ENCODE measurements at regions not wholly inside any gene's neighbourhood (a gene's known extent, or its start where the extent isn't known, plus 50 kb on each side); places are given as distances from the start of the nearest gene placed in this dataset.

DNA sequence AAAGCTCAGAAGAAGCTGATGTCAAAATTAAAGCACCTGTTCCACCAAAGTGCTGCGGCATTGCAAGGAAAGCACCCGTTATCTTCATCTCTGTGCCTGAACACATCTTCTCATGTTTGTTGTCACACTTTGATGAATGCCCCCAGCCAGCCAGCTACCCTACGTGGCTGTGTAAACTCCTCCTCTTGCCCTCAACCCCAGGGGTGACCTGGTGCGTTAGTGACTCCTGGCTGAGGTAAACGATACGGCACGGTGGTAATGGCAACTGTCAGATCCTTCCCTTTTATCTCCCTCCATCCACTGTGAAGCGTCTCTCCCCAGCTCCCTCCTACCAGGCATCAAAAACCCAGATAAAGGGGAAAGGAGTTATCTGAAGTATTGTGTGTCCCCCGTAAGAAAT, 90.6 kb upstream of the WWC2 start (continued):
- no peak for TF ChIP-seq ZNF184 (CRISPR knock-in tag; IDR thresholded peaks at IDR 0.05)
- no peak for TF ChIP-seq ZNF583 (CRISPR knock-in tag; IDR thresholded peaks at IDR 0.05)
- TF ChIP-seq, protein P1, sequence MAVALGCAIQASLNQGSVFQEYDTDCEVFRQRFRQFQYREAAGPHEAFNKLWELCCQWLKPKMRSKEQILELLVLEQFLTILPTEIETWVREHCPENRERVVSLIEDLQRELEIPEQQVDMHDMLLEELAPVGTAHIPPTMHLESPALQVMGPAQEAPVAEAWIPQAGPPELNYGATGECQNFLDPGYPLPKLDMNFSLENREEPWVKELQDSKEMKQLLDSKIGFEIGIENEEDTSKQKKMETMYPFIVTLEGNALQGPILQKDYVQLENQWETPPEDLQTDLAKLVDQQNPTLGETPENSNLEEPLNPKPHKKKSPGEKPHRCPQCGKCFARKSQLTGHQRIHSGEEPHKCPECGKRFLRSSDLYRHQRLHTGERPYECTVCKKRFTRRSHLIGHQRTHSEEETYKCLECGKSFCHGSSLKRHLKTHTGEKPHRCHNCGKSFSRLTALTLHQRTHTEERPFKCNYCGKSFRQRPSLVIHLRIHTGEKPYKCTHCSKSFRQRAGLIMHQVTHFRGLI (CRISPR knock-in tag; IDR thresholded peaks at IDR 0.05): no peak
- TF ChIP-seq NR2C1 (IDR thresholded peaks at IDR 0.05): no peak
- peak; percentile 54; the same call in 1 of the 2 replicates for TF ChIP-seq NR2C1 (tag; IDR thresholded peaks at IDR 0.05)
- no peak for TF ChIP-seq ATF7 (IDR thresholded peaks at IDR 0.05)
- TF ChIP-seq, protein P2, sequence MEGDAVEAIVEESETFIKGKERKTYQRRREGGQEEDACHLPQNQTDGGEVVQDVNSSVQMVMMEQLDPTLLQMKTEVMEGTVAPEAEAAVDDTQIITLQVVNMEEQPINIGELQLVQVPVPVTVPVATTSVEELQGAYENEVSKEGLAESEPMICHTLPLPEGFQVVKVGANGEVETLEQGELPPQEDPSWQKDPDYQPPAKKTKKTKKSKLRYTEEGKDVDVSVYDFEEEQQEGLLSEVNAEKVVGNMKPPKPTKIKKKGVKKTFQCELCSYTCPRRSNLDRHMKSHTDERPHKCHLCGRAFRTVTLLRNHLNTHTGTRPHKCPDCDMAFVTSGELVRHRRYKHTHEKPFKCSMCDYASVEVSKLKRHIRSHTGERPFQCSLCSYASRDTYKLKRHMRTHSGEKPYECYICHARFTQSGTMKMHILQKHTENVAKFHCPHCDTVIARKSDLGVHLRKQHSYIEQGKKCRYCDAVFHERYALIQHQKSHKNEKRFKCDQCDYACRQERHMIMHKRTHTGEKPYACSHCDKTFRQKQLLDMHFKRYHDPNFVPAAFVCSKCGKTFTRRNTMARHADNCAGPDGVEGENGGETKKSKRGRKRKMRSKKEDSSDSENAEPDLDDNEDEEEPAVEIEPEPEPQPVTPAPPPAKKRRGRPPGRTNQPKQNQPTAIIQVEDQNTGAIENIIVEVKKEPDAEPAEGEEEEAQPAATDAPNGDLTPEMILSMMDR (IDR thresholded peaks at IDR 0.05 in 2 of 3, conservative IDR thresholded peaks at IDR 0.05 in 1 of 3; ENCODE audit: insufficient read depth in 2 of 3, low read depth in 1 of 3, low read length in 3 of 3): peak; percentile 22 to 46 (median 43); a peak in 4 of 6 replicates
- TF ChIP-seq, protein P3, sequence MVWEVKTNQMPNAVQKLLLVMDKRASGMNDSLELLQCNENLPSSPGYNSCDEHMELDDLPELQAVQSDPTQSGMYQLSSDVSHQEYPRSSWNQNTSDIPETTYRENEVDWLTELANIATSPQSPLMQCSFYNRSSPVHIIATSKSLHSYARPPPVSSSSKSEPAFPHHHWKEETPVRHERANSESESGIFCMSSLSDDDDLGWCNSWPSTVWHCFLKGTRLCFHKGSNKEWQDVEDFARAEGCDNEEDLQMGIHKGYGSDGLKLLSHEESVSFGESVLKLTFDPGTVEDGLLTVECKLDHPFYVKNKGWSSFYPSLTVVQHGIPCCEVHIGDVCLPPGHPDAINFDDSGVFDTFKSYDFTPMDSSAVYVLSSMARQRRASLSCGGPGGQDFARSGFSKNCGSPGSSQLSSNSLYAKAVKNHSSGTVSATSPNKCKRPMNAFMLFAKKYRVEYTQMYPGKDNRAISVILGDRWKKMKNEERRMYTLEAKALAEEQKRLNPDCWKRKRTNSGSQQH (CRISPR knock-in tag; IDR thresholded peaks at IDR 0.05): no peak
- TF ChIP-seq RCOR1 (IDR thresholded peaks at IDR 0.05; ENCODE audit: borderline replicate concordance in 1 of 2, low read depth in 2 of 2, low read length in 2 of 2): peak in 1 of 2 experiments; percentile 46; a peak in 2 of 4 replicates
- no peak for TF ChIP-seq TEAD1 (CRISPR knock-in tag; IDR thresholded peaks at IDR 0.05)
- 0 out of 2 replicates have a peak, but pooled peaks have one; percentile 27 for TF ChIP-seq SMC3 (conservative IDR thresholded peaks at IDR 0.05; ENCODE audit: insufficient read depth, low read depth, low read length)
- TF ChIP-seq ZNF764 (CRISPR knock-in tag; IDR thresholded peaks at IDR 0.05; ENCODE audit: low read depth): peak; percentile 47; the same call in 1 of the 2 replicates
- TF ChIP-seq HEY1 (CRISPR knock-in tag; IDR thresholded peaks at IDR 0.05; ENCODE audit: borderline replicate concordance): no peak
- no peak for TF ChIP-seq XRCC3 (IDR thresholded peaks at IDR 0.05)
- no peak for TF ChIP-seq ZNF41 (CRISPR knock-in tag; conservative IDR thresholded peaks at IDR 0.05)
- TF ChIP-seq RAD21 (CRISPR knock-in tag; conservative IDR thresholded peaks at IDR 0.05 in 1 of 2, IDR thresholded peaks at IDR 0.05 in 1 of 2): peak in 1 of 2 experiments; percentile 52; a peak in 2 of 4 replicates
- TF ChIP-seq FOXA3 (CRISPR knock-in tag; conservative IDR thresholded peaks at IDR 0.05 in 1 of 2, IDR thresholded peaks at IDR 0.05 in 1 of 2): no peak
- TF ChIP-seq, protein P4, sequence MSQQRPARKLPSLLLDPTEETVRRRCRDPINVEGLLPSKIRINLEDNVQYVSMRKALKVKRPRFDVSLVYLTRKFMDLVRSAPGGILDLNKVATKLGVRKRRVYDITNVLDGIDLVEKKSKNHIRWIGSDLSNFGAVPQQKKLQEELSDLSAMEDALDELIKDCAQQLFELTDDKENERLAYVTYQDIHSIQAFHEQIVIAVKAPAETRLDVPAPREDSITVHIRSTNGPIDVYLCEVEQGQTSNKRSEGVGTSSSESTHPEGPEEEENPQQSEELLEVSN (IDR thresholded peaks at IDR 0.05; ENCODE audit: borderline replicate concordance in 1 of 2, extremely low read depth in 1 of 2, insufficient read depth in 1 of 2, insufficient read length in 1 of 2, low read depth in 1 of 2, low read length in 1 of 2, poor library complexity in 1 of 2, severe bottlenecking in 1 of 2): peak in 1 of 2 experiments; percentile 19
- TF ChIP-seq TCF3 (CRISPR knock-in tag; IDR thresholded peaks at IDR 0.05): no peak
- peak; percentile 80 for TF ChIP-seq MEIS2 (IDR thresholded peaks at IDR 0.05; ENCODE audit: partially characterized antibody)
- no peak for TF ChIP-seq ZNF232 (CRISPR knock-in tag; IDR thresholded peaks at IDR 0.05)
- no peak for TF ChIP-seq SMAD1 (IDR thresholded peaks at IDR 0.05; ENCODE audit: low read depth, low read length, partially characterized antibody)
- TF ChIP-seq RBM34 (IDR thresholded peaks at IDR 0.05; ENCODE audit: borderline replicate concordance, insufficient read depth, low read length): no peak
- peak; percentile 9; the same call in 1 of the 2 replicates for TF ChIP-seq EP300 (IDR thresholded peaks at IDR 0.05; ENCODE audit: low read length)

All from K562 (cell line).